KMS-11 (cell line): ENCODE measurements at regions not wholly inside any gene's neighbourhood (a gene's known extent, or its start where the extent isn't known, plus 50 kb on each side); places are given as distances from the start of the nearest gene placed in this dataset.

Source experiments
- H2AFZ ChIP-seq: fragments of 200-600 bp; sonication (generic); 2 replicates; pipeline ENCODE4 v1.6.1; 2016; ENCODE audit warnings: antibody characterized with exemption, mixed run types, low read depth
- H3K27ac ChIP-seq: fragments of 200-600 bp; sonication (generic); 2 replicates; pipeline ENCODE4 v1.6.1; 2016; ENCODE audit warnings: mild to moderate bottlenecking, mixed run types
- H3K27me3 ChIP-seq: fragments of 200-600 bp; sonication (generic); 2 replicates; pipeline ENCODE4 v1.6.1; 2017; ENCODE audit warnings: mild to moderate bottlenecking, low read depth, mixed run types, moderate library complexity; ENCODE audit not compliant: insufficient read depth
- H3K36me3 ChIP-seq: fragments of 200-600 bp; sonication (generic); 2 replicates; pipeline ENCODE4 v1.6.1; 2017; ENCODE audit warnings: mild to moderate bottlenecking, mixed run types; ENCODE audit not compliant: insufficient read depth
- H3K4me1 ChIP-seq: fragments of 200-600 bp; sonication (generic); 2 replicates; pipeline ENCODE4 v1.6.1; 2016; ENCODE audit warnings: mild to moderate bottlenecking, low read depth, mixed run types; ENCODE audit not compliant: poor library complexity, severe bottlenecking
- H3K4me2 ChIP-seq: fragments of 200-600 bp; sonication (generic); 2 replicates; pipeline ENCODE4 v1.7.0; 2016; ENCODE audit warnings: mild to moderate bottlenecking, mixed run types
- H3K4me3 ChIP-seq: fragments of 200-600 bp; sonication (generic); IDR thresholded peaks from 2 replicates; pipeline ENCODE4 v1.6.1; 2017; ENCODE audit warnings: low read depth, low read length, mixed read lengths; ENCODE audit not compliant: insufficient read depth
- H3K79me2 ChIP-seq: fragments of 200-600 bp; sonication (generic); 2 replicates; pipeline ENCODE4 v1.6.1; 2016; ENCODE audit warnings: low read depth, mixed run types; ENCODE audit not compliant: insufficient read depth
- H3K9ac ChIP-seq: fragments of 200-600 bp; sonication (generic); 2 replicates; pipeline ENCODE4 v1.6.1; 2016; ENCODE audit warnings: mild to moderate bottlenecking, mixed run types
- H4K20me1 ChIP-seq: fragments of 200-600 bp; sonication (generic); 2 replicates; pipeline ENCODE4 v1.6.1; 2016; ENCODE audit warnings: mild to moderate bottlenecking, mixed run types; ENCODE audit not compliant: insufficient read depth
- CTCF ChIP-seq: fragments of 200-600 bp; sonication (generic); conservative IDR thresholded peaks from 2 replicates; pipeline ENCODE4 v1.6.1; 2017; ENCODE audit warnings: low read depth, mild to moderate bottlenecking, antibody characterized with exemption, low read length, moderate library complexity, mixed read lengths

- Histone ChIP-seq H3K4me1 (peaks cover 10% of the 10 kb centered on the region), H3K9ac (no peak overlapping the region), H3K27ac (no peak overlapping the region), H3K4me2 (no peak overlapping the region), H3K27me3 (no peaks in the 10 kb centered on the region), H4K20me1 (no peaks in the 10 kb centered on the region), H2AFZ (no peak overlapping the region), H3K4me3 (no peak overlapping the region), H3K79me2 (no peaks in the 10 kb centered on the region), H3K36me3 (no peaks in the 10 kb centered on the region)
- TF ChIP-seq CTCF: no peak
Measured at GRCh38 chr17:72400863-72401262, 280.0 kb downstream of the SOX9 start.

- Histone ChIP-seq H3K4me3 (no peak overlapping the region), H2AFZ (no peak overlapping the region), H3K79me2 (no peaks in the 10 kb centered on the region), H3K27ac (no peak overlapping the region), H3K4me2 (no peak overlapping the region), H3K36me3 (no peaks in the 10 kb centered on the region), H3K4me1 (peaks cover 4% of the 10 kb centered on the region), H3K27me3 (no peaks in the 10 kb centered on the region), H3K9ac (no peak overlapping the region), H4K20me1 (no peaks in the 10 kb centered on the region)
- no peak for TF ChIP-seq CTCF
Measured at GRCh38 chr17:72401883-72402726, 281.3 kb downstream of the SOX9 start.

GRCh38 chr17:72402727-72403210, 281.9 kb downstream of the SOX9 start:
- Histone ChIP-seq H3K4me3 (no peak overlapping the region), H3K9ac (no peak overlapping the region), H3K27me3 (no peaks in the 10 kb centered on the region), H4K20me1 (no peaks in the 10 kb centered on the region), H3K27ac (no peak overlapping the region), H2AFZ (no peak overlapping the region), H3K4me1 (no peaks in the 10 kb centered on the region), H3K36me3 (no peaks in the 10 kb centered on the region), H3K79me2 (no peaks in the 10 kb centered on the region), H3K4me2 (no peak overlapping the region)
- no peak for TF ChIP-seq CTCF

GRCh38 chr17:72403713-72404209, 282.9 kb downstream of the SOX9 start:
- Histone ChIP-seq H3K27ac (no peak overlapping the region), H3K9ac (no peak overlapping the region), H3K4me2 (no peak overlapping the region), H3K4me3 (no peak overlapping the region), H2AFZ (no peak overlapping the region), H3K36me3 (no peaks in the 10 kb centered on the region), H3K4me1 (no peaks in the 10 kb centered on the region), H3K79me2 (no peaks in the 10 kb centered on the region), H3K27me3 (no peaks in the 10 kb centered on the region), H4K20me1 (no peaks in the 10 kb centered on the region)
- TF ChIP-seq CTCF: no peak
